ENCODE measurements at regions not wholly inside any gene's neighbourhood (a gene's known extent, or its start where the extent isn't known, plus 50 kb on each side); places are given as distances from the start of the nearest gene placed in this dataset.

DNA sequence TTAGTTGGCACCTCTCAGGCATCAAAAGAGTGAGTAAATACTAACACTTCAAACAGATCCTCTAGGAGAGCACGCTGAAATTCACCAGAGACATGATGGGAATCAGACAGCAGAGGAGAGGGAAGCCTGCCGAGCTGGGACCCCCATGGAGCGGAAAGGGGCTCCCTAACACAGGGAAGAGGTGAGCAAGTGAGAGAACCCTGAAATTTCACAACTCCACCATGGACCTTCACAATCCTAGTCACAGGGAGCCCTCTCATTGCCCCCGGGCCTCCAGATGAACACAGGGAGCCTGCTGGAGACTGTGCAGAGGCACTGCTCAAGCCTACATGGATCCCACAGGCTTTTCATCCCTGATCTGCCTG is 59.2 kb upstream of the ANTXRL start:
- no peak for DNase-seq (ENCODE audit: low read depth in 2 of 3, low spot score in 1 of 3)

DNA sequence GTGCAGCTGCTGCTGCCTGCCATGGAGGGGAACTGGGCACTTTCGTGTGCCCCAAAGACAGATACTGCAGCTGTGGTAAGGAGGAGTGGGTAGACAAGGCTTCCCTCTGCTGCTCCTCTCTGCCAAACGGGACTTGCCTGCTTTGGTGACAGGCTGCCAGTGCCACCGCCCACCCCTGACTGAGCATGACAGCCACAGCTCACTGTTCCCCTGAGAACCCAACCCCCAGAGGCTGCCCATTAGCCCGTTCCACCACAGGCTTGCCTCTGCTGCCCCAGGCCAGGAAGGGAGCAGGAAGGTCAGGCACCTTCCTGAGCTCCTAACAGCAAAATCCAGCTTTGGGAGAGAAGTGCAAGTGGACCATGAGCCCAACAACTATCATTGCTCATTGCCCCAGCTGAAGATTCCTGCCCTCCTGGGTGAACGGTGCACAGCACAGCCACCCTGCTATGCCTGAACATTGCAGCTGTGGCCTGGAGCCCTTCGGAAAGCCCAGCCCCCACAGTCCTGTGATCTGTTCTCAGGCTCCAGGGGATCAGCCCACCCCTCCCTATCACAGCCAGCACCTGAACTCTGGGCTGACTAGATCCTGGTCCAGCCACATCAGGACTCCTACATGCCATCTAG is 58.7 kb upstream of the ANTXRL start:
- DNase-seq (ENCODE audit: low read depth in 2 of 3, low spot score in 1 of 3): no peak

GRCh38 chr10:46228563-46229071 is 58.2 kb upstream of the ANTXRL start:
- peak; percentile 44 to 60 (median 60) for DNase-seq (ENCODE audit: low read depth in 2 of 3, low spot score in 1 of 3)

DNA sequence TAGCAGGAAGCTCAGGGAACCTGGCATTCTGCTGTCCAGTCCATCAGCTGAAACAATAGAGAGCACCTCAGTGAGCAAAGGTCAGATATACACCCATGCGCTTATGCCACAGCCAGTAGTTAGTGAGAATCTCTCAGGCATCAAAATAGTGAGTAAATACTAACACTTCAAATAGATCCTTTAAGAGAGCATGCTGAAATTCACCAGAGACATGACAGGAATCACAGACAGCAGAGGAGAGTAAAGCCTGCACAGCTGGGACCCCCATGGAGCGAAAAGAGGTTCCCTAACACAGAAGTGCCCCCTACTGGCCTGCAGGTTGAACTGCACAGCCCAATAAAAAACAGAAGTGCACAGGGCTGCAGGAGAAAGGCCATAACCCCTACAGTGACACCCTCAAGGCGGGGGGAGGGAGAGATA is 57.6 kb upstream of the ANTXRL start:
- peak in 1 of 3 donors; percentile 24 for DNase-seq (ENCODE audit: low read depth in 2 of 3, low spot score in 1 of 3)

DNA sequence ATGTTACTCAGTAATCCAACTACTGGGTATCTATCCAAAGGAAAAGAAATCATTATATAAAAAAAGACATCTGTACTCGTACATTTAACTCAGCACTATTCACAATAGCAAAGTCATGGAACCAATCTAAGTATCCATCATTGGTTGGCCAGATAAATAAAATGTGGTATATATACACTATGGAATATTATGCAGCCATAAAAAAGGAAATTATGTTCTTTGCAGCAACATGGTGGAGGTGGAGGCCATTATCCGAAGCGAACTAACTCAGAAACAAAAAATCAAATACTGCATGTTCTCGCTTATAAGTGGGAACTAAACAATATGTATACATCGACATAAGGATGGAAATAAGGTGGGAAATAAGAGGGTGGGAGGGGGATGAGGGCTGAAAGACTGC is 56.2 kb upstream of the ANTXRL start:
- DNase-seq (ENCODE audit: low read depth in 2 of 3, low spot score in 1 of 3): no peak

- no peak for DNase-seq (ENCODE audit: low read depth in 2 of 3, low spot score in 1 of 3)
Observed at GRCh38 chr10:46231087-46231486, 55.7 kb upstream of the ANTXRL start.

DNA sequence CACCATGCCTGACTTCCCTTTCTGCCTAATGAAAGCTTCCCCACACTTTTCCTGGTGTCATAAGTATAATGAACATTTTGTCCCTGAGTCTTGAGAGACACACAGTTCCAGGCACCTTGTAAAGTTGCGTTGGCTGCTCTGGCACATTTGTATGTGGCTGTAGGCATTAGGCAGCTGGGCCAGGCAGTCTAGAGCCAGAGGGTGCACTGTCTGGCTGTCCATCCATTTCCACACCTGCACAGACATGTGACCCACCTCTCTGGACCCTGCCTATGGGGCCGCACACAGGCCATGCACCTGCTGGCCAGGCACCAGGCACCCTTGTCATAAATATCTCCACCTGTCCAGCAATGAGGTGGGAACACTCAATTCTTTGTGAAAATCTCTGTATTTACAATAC is 54.7 kb upstream of the ANTXRL start:
- no peak for DNase-seq (ENCODE audit: low read depth in 2 of 3, low spot score in 1 of 3)

DNA sequence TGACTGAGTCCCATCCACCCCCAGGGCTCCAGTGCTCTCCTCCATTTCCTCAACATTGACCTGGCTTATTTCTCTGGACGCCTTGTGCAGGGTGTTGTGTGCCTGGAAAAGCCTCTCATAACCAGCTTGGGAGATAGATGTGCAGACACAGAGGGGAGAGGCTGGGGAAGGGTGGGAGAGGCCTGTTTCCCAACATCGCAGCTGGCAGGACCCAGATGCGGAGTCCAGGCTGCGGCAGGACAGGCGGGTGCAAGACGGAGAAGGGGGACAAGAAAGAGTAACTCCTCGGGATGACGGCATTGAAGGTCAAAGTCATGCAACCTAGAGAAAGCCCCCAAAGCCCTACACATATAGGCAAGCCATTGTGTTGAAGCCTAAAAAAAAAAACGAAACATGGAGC is 54.1 kb upstream of the ANTXRL start:
- no peak for DNase-seq (ENCODE audit: low read depth in 2 of 3, low spot score in 1 of 3)

DNA sequence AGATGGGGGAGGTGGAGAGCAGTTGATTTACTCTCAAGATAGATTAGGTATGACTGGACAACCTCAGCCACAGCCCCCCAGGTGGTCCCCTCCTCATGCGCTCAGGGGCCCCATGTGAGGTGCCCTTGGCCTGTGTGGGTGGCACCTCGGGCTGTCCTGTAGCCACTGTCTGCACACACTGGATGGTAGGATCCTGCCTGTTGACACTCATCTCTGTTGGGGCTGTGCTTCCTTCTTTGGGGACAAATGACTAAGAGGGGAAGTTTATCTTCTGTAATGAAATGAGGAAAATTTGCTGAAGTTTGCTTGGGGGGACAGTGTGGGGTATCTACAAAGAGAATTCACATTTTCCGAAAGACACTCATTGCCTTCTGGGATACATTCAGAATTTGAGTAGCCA is 53.6 kb upstream of the ANTXRL start:
- DNase-seq (ENCODE audit: low read depth in 2 of 3, low spot score in 1 of 3): no peak

DNA sequence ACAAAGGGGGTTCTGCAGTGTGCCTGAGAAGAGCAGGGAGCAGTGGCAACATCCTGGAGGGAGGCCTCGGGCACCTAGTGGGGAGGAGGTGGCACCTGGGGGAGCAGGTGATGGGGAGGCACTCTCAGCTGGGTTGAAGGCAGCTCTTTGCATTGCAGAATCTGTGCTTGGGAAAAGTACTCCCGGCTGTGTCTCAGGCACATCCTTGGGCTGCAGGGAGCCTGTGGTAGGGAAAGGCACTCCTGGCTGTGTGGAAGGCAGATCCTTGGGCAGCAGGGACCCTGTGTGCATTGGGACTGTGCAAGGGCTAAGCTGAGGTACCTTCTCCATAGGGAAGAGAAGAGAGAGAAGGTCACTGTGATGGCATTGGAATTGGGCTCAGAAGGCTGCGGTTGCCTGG is 52.8 kb upstream of the ANTXRL start:
- no peak for DNase-seq (ENCODE audit: low read depth in 2 of 3, low spot score in 1 of 3)

DNA sequence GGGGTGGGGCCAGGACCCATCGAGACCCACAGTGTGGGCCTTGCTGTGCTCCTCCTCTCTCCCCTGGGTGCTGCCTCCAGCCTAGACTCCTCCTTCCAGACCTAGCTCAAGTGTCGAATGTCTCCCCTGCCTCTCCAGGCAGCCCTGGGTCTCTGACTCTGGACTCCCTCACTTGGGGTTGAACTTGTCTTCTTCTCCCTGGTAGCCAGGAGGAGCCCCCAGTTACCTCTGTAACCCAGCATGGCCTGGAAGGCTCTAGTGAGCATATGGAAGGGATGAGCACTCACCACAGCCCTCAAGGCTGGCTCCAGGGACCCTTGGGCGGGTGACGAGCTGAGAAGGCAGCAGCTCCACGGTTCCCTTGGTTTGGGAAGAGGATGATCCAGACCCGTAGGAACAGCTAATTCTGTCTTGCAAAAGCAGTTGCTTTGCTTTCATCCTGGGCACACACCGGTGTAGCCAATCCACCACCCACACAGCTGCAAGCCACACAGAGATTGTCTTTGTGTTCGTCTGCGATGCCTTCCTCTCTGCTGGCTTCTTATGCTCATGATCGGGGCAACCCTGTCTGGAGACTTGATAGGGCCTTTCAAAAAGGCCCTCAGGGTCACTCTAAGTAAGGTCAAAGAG is 52.3 kb upstream of the ANTXRL start:
- DNase-seq (ENCODE audit: low read depth in 2 of 3, low spot score in 1 of 3): no peak

GRCh38 chr10:46235705-46236545 is 50.9 kb upstream of the ANTXRL start:
- no peak for DNase-seq (ENCODE audit: low read depth in 2 of 3, low spot score in 1 of 3)

GRCh38 chr10:46236546-46236887 is 50.3 kb upstream of the ANTXRL start:
- no peak for DNase-seq (ENCODE audit: low read depth in 2 of 3, low spot score in 1 of 3)

DNA sequence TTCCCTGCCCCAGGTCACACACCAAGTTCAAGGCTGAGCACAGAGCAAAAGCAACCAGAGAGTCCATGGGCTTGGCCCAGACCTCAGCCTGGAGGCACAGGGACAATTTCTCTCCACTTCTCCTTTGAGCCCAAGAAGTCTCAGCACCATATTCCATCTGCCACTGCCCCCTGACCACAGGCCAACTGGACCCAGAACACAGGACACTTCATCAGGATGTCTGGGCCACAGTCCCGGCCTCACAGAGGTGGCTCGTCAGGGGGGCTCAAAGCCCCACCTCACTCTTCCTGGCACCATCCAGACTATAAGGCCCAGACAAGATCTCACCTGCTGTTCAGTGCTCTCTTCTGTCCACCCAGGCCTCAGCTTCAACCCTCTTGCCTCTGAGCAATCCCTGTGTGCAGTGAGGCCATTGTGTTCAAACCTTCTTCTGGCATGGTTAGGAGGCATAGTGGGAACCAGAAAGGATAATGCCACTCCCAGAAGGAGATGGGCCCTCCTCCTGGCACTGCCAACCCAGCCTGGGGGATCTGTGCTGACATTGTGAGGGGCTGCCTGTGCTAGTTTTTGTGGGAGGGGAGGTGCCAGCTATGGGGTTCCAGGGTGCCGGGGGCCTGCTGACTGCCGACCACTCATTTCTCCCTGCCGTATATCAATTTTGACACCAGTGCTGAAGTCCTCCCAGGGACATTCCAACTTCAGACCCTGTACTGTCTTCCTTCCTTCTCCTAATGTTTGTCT is 49.7 kb upstream of the ANTXRL start:
- DNase-seq (ENCODE audit: low read depth in 2 of 3, low spot score in 1 of 3): no peak
